Fibroblast of gingiva (primary cell): ENCODE measurements at regions not wholly inside any gene's neighbourhood (a gene's known extent, or its start where the extent isn't known, plus 50 kb on each side); places are given as distances from the start of the nearest gene placed in this dataset.
"Not testable (repeated sequence)": the region's sequence is repeated elsewhere in the genome, so short reads cannot be mapped to it uniquely, and the experiment has no call there.

Source experiments
- DNase-seq: peaks from one replicate; pipeline ENCODE4 v3.0.0-alpha.2; 2011; ENCODE audit warnings: low read depth

- DNase-seq = no peak
Observed at GRCh38 chrX:150052226-150052625, 113.9 kb upstream of the EOLA2 start.

GRCh38 chrX:150058728-150059127 lies 120.4 kb upstream of the EOLA2 start:
- DNase-seq = peak; percentile 49

GRCh38 chrX:150060406-150060805 lies 122.1 kb upstream of the EOLA2 start:
- DNase-seq = no peak

- peak; percentile 76 for DNase-seq
Observed at GRCh38 chrX:150062292-150063137, 124.2 kb upstream of the EOLA2 start.

- DNase-seq = no peak
Observed at GRCh38 chrX:150063138-150063518, 124.8 kb upstream of the EOLA2 start.

- DNase-seq = no peak
Observed at GRCh38 chrX:150063674-150064073, 125.4 kb upstream of the EOLA2 start.

- no peak for DNase-seq
Observed at GRCh38 chrX:150074175-150074574, 135.9 kb upstream of the EOLA2 start.

GRCh38 chrX:150080497-150080896 lies 142.2 kb upstream of the EOLA2 start:
- DNase-seq = no peak

- no peak for DNase-seq
Observed at GRCh38 chrX:150081076-150081475, 142.8 kb upstream of the EOLA2 start.

GRCh38 chrX:150084496-150085229 lies 146.4 kb upstream of the EOLA2 start:
- peak; percentile 65 for DNase-seq

- DNase-seq = peak; percentile 10
Observed at GRCh38 chrX:150085881-150086280, 147.6 kb upstream of the EOLA2 start.

- no peak for DNase-seq
Observed at GRCh38 chrX:150086371-150086770, 148.1 kb upstream of the EOLA2 start.

- no peak for DNase-seq
Observed at GRCh38 chrX:150087612-150088011, 149.3 kb upstream of the EOLA2 start.

- no peak for DNase-seq
Observed at GRCh38 chrX:150088042-150088441, 149.8 kb upstream of the EOLA2 start.

- no peak for DNase-seq
Observed at GRCh38 chrX:150088766-150089518, 150.7 kb upstream of the EOLA2 start.

- not testable (repeated sequence) for DNase-seq
Observed at GRCh38 chrX:150091300-150091699, 153.0 kb upstream of the EOLA2 start.

- DNase-seq = no peak
Observed at GRCh38 chrX:150092549-150092948, 154.3 kb upstream of the EOLA2 start.

GRCh38 chrX:150094375-150094774 lies 156.1 kb upstream of the EOLA2 start:
- peak; percentile 37 for DNase-seq

- DNase-seq = peak; percentile 2
Observed at GRCh38 chrX:150094996-150095395, 156.7 kb upstream of the EOLA2 start.

- no peak for DNase-seq
Observed at GRCh38 chrX:150099316-150099715, 161.0 kb upstream of the EOLA2 start.

GRCh38 chrX:150100261-150100660 lies 162.0 kb upstream of the EOLA2 start:
- DNase-seq = no peak

- peak; percentile 13 for DNase-seq
Observed at GRCh38 chrX:150118476-150118875, 180.2 kb upstream of the EOLA2 start.

GRCh38 chrX:150119323-150119722 lies 181.0 kb upstream of the EOLA2 start:
- no peak for DNase-seq
